ENCODE measurements at regions not wholly inside any gene's neighbourhood (a gene's known extent, or its start where the extent isn't known, plus 50 kb on each side); places are given as distances from the start of the nearest gene placed in this dataset.

DNA sequence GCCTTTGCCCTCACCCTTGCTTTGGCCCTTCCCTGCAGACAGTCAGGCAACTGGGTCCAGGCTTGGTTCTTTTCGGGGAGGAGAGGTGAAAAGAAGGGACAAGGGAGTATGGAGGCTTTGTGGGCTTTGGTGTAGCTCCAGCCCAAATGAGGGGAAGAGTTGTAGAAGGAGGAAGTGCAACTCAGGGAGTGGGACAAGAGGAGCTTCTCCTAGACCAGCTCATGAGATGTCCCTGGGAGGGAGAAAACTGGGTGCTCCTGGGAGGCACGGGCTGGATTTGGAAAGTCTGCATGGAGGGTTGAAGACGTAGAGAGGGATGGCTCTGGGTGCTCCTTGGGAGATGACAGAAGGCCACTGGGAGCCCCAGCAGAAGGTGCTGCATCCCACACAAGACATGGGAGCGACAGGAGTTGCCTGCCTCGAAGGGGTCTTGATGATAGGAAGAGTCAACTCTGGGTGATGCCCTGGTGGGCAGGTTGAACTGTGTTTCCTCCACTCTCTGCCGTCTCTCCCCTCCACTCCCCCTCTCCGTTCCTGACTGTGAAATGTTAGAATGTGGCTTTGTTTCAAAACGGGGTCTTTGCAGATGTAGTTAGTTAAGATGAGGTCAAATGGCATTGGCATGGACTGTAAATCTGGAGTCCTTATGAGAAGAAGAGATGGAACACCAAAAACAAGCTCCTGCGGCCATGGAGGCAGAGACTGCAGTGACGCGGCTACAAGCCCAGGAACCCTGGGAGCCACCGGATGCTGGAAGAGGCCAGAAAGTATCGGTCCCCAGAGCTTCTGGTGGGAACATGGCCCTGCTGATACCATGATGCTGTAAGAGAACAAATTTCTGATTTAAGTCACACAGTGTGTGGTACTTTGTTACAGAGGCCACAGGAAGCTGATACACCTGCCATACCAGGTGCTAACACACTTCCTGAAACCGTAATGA is 298.5 kb downstream of the GLRX3 start:
- no peak for DNase-seq

GRCh38 chr10:130435961-130436360 is 299.8 kb downstream of the GLRX3 start:
- DNase-seq, result no peak

DNA sequence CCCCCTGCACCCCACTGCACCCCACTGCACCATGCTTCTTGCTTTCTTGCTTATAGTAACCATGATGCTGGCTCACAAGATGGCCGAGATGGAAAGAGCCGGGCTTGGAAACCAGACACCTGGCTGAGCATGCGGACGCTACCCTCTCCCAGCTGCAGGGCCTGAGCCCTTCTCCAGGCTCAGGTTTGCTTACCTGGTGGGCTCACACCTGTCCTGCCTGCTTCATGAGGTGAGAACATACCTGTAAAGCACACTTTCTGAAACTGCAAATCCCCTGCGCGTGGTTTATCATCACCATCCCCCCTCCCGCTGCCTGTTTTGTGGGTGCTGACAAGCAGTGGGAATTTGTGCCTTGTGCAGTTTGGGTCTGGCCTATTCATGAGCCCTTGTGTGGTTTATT is 302.7 kb downstream of the GLRX3 start:
- DNase-seq, result no peak

DNA sequence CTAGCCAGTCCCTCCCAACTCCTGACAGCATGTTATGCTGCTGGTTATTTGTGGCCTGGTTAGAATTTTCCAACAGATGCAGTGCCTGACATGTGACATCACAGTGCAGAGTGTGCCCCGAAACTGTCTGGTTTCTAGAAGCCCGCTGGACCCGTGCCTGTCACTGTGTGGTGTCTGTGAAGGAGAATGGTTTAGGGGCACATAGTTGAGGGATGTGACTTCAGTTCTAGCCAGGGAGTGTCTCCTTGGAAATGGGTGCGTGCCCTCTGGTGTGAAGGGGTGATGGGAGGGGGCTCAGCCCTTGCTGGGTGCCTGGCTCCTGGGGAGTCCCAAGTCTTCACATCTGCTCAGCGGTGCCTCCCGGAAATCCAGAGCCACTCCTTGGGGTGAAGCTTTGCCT is 303.6 kb downstream of the GLRX3 start:
- no peak for DNase-seq

GRCh38 chr10:130440494-130440893 is 304.3 kb downstream of the GLRX3 start:
- DNase-seq, result no peak

DNA sequence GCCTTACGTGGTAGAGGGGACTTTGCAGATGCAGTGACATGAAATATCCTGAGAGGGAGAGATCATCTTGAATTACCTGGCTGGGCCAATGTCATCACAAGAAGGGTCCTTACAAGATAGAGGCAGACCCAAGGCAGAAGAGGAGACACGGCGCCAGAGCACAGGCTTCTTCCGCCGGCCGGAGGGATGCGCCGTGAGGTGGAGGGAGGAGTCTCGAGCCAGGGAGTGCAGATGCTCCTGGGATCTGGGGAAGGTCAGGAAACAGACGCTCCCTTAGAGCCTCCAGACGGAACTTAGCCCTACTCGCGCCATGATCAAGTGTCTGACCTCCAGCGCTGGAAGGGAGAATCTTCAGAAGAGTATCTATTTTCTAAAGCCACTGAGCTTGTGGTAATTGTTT is 304.8 kb downstream of the GLRX3 start:
- no peak for DNase-seq

DNA sequence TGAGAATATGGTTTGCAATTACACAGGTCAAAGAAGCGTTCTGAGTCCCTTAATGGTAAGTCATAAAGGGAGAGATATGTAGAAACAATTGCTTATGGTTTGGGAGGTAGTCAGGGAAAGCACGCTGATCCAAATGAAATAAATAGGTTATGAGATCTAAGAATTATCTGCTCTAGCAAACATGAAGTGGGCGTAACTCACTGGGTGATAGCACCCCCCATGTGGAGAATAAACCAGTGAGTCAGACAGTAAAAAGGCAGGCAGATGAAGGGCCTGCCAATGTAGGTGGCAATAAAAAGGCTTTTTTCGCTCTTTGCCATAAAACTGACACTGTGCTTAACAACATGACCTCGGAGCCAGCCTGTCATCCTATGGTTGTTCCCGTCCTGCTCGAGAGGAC is 306.9 kb downstream of the GLRX3 start:
- no peak for DNase-seq

- no peak for DNase-seq
These were observed 317.0 kb downstream of the GLRX3 start for GRCh38 chr10:130453036-130453720.

DNA sequence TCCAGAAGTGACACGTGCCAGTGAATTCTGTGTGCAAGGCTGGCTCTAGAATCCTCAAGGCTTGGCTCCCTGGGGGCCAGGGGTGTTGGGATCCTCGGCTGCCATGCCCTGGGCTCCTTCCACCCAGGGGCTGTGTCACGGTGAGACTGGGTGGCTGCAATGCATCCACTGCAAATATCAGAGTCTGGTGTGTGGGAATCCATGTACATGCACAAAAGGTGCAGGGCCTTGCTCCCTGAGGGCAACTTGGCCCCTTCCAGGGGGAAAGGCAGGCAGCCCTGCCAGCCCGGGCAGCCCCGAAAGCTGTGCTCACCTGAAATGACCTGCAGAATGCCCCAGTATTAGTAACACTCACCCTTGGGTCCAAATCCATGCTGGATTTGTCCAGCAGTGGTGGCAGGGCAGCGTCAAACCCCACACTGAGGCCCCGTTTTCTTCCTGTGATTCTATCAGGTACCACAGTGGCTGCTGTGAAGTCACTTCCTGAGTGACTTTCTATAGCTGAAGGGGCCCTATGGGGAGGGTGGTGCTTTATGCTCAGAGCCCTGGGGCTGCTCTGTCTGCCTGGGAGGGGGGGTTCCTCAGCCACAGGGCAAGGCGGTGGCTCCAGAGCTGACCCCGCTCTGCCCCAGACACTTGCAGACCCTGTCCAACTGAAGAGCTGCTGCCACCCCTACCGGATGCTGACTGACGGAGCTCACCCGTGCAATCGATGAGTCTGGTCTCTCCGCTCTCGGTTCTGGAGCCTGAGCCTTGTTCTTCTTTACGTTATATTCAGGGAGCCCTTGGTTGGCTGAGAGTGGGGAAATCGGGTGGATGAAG is 317.7 kb downstream of the GLRX3 start:
- no peak for DNase-seq

DNA sequence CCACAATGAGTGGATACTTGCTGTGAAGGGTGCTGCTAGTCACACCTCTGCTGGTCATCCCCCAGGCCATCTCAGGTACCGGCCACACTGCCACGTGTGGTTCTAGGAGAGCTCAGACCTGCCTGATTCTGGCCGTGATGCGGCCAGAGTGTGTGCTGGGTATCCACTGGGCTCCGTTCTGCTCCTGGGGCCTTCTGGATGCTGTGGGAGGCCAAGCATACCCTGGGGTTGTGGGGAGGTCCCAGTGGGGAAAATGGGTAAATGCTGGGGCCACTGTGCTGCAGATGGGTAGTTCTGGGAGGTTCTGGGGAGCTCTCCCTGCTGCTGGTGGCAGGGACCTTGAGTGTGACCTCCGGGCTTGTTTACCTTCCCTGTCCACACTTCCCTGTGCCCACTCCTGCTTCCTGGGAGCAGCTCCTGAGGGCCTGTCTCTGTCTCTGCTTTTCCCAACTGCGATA is 318.4 kb downstream of the GLRX3 start:
- no peak for DNase-seq

- DNase-seq, result no peak
These were observed 319.0 kb downstream of the GLRX3 start for GRCh38 chr10:130455111-130455695.

DNA sequence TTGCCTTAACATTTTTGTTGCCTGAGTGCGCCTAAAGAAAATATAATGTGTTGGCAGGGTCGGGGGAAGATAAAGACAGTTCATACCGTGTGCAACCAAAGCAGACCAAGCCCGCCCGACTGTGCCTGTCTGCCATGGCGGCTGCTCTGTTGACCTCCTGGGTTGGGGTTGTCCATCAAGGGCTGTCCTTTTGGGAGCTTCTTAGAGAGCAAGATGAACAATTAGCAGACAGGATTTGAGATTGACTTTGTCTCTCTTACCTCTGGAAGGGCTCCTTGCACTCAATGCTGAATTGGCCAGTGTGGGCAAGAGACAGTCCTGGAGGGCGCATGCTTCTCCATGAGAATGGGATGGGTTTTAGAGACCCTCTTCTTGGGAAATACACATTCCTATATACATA is 319.6 kb downstream of the GLRX3 start:
- DNase-seq, result no peak

- no peak for DNase-seq
These were observed 320.4 kb downstream of the GLRX3 start for GRCh38 chr10:130456616-130457015.

- no peak for DNase-seq
These were observed 322.3 kb downstream of the GLRX3 start for GRCh38 chr10:130458509-130458908.

GRCh38 chr10:130459011-130459410 is 322.8 kb downstream of the GLRX3 start:
- DNase-seq, result no peak

- no peak for DNase-seq
These were observed 323.8 kb downstream of the GLRX3 start for GRCh38 chr10:130459851-130460490.

GRCh38 chr10:130461631-130462030 is 325.4 kb downstream of the GLRX3 start:
- no peak for DNase-seq

DNA sequence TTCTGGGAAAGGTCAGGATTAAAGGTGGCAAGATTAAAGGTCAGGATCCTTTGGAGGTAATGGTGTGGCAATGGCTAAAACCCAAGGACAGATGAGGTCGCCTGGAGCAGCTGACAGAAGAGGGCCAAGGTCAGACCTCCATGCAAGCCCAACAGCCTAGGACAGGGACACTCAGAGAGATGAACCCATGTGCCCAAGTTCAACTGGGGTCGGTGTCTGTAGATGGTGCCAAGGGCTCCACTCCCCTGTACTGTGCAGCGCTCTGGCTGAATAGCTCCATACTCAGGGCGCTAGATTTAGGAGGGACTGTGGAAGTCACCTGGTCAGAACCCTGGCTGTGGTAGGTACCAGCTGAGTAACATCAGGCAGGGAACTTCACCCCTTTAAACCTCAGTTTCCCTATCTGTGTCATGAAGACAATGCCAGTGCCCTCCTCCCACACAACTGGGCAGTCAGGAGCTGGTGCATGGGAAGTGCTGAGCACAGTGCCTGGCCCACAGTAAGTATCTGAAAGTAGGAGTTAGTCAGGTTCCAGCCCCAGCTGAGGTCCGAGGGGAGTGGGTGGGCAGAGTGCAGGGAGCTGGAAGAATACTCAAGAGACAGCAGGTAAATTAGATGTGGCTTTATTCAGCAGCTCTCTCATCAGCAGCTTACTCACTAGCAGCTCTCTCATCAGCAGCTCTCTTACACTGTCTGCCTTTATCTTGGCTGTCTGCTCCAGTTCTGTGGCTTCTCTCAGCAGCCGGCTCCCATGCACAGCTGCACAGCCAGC is 327.1 kb downstream of the GLRX3 start:
- DNase-seq, result no peak

- DNase-seq, result no peak
These were observed 327.7 kb downstream of the GLRX3 start for GRCh38 chr10:130463876-130464364.

DNA sequence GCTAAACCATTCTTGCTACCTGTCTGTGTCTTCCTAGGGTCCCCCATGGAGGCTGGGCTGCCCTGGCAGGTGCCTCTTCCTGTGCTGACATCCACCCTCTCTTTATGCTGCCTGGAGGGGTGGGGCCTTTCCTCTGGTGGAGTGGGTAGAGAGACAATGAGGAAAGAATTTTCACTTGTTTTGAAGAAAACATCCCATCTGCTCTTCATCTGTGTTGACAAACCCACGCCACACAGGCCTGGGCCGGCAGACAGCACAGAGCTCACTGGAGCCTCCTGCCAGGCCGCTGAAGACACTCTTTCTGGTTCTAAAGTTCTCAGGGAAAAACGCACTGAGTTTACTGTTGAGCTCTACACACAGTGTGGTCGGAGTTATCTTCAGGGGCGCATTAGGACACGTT is 328.2 kb downstream of the GLRX3 start:
- DNase-seq, result no peak

DNA sequence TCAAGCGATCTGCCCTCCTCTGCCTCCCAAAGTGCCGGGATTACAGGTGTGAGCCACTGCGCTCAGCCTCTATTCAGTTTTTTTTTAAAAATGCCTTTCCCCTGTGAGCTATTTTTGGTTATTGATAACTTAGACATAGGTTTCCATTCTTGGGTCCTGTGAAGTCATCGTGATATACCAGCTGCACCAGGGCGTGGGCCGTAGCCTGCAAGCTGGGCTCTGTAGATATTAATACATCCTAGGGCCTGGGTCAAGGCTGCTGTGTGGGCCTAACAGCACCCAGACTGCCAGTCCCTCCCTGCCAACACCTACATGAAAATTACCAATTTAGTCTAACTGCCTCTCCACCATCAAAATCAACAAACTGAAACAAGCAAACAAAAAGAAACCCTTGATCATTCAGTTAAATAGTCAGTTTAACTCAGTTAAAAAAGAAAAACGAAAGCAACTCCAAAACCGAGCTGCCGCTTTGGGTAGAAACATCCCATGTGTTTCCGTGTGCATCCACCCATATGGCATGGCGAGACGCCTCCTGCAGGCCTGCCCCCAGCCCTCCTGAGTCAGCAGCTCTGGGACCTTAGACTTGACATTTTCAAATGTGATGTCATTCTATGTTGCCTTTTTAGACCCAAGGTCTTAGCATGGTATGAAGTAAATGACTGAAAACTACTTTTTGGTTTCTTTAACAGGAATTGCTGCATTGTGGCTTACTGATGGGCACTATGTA is 330.2 kb downstream of the GLRX3 start:
- no peak for DNase-seq

All from hippocampal formation (tissue), 2 donors.